ENCODE measurements at regions not wholly inside any gene's neighbourhood (a gene's known extent, or its start where the extent isn't known, plus 50 kb on each side); places are given as distances from the start of the nearest gene placed in this dataset.

DNA sequence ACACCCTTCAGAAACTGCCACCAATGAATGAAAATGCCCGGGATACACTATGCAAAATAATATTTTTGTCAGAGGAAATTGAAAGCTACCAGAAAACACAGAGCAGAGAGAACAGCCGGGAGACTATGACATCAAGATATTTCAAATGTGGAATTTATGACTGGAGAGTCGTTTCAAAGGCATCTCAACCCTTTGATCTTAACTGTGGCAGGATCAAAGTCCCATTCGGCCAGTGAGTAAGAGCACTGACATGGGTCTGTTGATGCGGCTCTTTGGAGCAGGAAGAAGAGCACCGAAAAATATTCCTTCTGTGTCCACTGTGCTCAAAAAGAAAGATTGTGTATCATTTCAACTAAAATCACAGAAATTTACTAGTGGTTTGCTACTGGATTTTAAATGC, 201.9 kb downstream of the RFC3 start:
- TF ChIP-seq CTCF (IDR thresholded peaks at IDR 0.05) (no peak), POLR2A (IDR thresholded peaks at IDR 0.05) (peak in 1 of 2 donors; percentile 12)
